ENCODE measurements at regions not wholly inside any gene's neighbourhood (a gene's known extent, or its start where the extent isn't known, plus 50 kb on each side); places are given as distances from the start of the nearest gene placed in this dataset.
A peak's percentile ranks its signal among the peaks of the same experiment; 100 is the strongest.

DNA sequence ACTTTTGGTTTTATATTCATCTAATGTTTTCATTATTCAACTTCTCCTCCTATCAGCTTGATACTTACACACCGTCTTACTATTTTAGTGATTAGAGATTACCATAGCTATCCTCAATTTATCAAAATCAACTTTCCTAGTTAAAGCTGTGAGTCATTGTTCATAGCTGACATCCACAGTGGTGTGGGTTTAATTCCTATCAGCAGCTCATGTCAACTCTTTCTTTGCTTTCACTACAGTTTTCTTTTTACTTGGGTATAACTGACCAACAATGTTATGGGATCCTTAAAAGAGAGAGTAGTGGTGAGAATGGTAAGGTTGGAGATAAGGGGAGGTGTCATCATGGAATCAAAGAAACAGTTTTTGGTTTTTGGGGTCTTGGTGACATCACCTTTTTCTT, 112.7 kb downstream of the NFKBIZ start:
- in situ Hi-C loops (cut with MboI; ENCODE audit: low sequenced_read_pairs in 4 of 4) (no loop called here), intact Hi-C loops (cut with DNase I; ENCODE audit: low total_unique reads) (no loop called here)
- no peaks in the 10 kb centered on the region for H3K27me3 ChIP-seq
- H3K9me3 ChIP-seq: no peaks in the 10 kb centered on the region
- no peak overlapping the region for H3K27ac ChIP-seq
- H3K36me3 ChIP-seq: no peaks in the 10 kb centered on the region
- TF ChIP-seq, protein P1, sequence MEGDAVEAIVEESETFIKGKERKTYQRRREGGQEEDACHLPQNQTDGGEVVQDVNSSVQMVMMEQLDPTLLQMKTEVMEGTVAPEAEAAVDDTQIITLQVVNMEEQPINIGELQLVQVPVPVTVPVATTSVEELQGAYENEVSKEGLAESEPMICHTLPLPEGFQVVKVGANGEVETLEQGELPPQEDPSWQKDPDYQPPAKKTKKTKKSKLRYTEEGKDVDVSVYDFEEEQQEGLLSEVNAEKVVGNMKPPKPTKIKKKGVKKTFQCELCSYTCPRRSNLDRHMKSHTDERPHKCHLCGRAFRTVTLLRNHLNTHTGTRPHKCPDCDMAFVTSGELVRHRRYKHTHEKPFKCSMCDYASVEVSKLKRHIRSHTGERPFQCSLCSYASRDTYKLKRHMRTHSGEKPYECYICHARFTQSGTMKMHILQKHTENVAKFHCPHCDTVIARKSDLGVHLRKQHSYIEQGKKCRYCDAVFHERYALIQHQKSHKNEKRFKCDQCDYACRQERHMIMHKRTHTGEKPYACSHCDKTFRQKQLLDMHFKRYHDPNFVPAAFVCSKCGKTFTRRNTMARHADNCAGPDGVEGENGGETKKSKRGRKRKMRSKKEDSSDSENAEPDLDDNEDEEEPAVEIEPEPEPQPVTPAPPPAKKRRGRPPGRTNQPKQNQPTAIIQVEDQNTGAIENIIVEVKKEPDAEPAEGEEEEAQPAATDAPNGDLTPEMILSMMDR (IDR thresholded peaks at IDR 0.05 in 4 of 5, conservative IDR thresholded peaks at IDR 0.05 in 1 of 5): no peak
- TF ChIP-seq POLR2A (IDR thresholded peaks at IDR 0.05): no peak
- H3K4me1 ChIP-seq: no peaks in the 10 kb centered on the region
- H3K4me3 ChIP-seq: no peak overlapping the region
- no peak for ATAC-seq
- no peak for DNase-seq

DNA sequence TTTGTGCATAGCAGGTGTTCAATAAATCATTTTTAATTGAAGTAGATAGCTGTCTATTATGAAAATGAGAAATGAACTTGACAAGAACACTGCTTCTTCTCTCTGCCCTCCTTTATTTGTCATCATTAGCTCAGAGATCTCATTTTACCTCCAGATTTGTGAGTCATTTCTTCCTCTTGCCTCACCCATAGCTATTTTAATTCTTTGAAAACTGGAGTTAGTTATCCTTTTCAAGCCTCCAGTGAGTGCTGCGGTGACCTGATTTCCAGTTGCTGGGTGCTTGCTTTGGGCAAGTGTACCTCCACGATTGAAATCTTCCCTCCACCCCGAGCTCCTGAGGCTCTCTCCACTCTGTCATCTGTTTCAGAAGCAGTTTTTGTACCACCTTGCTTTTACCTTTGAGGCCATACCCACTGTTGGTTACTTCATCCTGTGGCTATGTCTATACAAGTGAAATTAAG, 114.6 kb downstream of the NFKBIZ start:
- in situ Hi-C loops (cut with MboI; ENCODE audit: low sequenced_read_pairs in 4 of 4) (no loop called here), intact Hi-C loops (cut with DNase I; ENCODE audit: low total_unique reads) (no loop called here)
- H3K4me1 ChIP-seq: no peaks in the 10 kb centered on the region
- ATAC-seq: peak; percentile 61 to 72
- no peak for TF ChIP-seq POLR2A (IDR thresholded peaks at IDR 0.05)
- TF ChIP-seq, protein P1 (IDR thresholded peaks at IDR 0.05 in 4 of 5, conservative IDR thresholded peaks at IDR 0.05 in 1 of 5): no peak
- no peak overlapping the region for H3K27ac ChIP-seq
- DNase-seq: no peak
- no peaks in the 10 kb centered on the region for H3K9me3 ChIP-seq
- no peaks in the 10 kb centered on the region for H3K36me3 ChIP-seq
- no peak overlapping the region for H3K4me3 ChIP-seq
- no peaks in the 10 kb centered on the region for H3K27me3 ChIP-seq

DNA sequence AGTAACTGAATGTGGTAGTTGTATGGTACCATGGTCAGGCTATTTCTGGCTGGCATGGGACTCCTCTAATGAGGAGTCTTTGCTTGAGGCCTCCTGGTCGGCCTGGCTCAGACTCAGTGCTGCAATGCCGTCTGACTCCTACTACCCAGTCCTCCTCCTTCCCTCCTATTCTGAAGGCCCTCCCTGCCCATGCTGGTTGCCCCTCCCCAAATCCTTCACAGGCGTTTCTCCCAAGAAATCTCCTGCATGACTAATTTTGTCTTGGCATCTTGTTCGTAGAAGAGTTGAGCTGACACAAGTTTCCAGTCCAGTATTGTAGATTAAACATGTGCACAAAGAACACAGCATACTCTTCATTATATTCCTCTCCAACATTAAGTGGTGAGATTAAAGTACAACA, 115.5 kb downstream of the NFKBIZ start:
- Histone ChIP-seq H3K27ac (no peak overlapping the region), H3K36me3 (no peaks in the 10 kb centered on the region), H3K27me3 (no peaks in the 10 kb centered on the region), H3K9me3 (no peaks in the 10 kb centered on the region), H3K4me3 (no peak overlapping the region), H3K4me1 (no peaks in the 10 kb centered on the region)
- ATAC-seq (no peak), DNase-seq (no peak)
- in situ Hi-C loops (cut with MboI; ENCODE audit: low sequenced_read_pairs in 4 of 4): no loop called here
- TF ChIP-seq, protein P1 (IDR thresholded peaks at IDR 0.05 in 4 of 5, conservative IDR thresholded peaks at IDR 0.05 in 1 of 5): no peak
- no peak for TF ChIP-seq POLR2A (IDR thresholded peaks at IDR 0.05)
- intact Hi-C loops (cut with DNase I; ENCODE audit: low total_unique reads): loop anchor here (1.0 kb wide), 1 partner anchor 13 kb away; no protein-coding TSS in a partner anchor

DNA sequence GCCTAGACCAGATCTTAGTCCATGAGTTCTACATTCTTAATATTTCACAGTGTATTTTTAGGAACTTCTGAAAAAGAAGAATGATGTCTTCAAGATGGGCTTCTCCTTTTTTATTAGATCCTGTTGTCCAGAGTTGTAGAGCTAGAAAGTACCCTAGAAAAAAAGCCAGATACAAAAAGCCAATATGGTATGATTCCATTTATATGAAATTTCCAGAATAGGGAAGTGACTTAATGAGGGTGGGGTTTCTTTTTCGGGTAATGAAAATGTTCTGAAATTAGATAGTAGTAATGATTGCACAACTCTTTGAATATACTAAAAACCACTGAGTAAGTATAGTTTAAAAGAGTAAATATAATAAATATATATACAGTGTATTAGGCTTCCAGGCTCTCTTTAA, 116.9 kb downstream of the NFKBIZ start:
- no peak for TF ChIP-seq POLR2A (IDR thresholded peaks at IDR 0.05)
- TF ChIP-seq, protein P1 (IDR thresholded peaks at IDR 0.05 in 4 of 5, conservative IDR thresholded peaks at IDR 0.05 in 1 of 5): no peak
- Histone ChIP-seq H3K36me3 (no peaks in the 10 kb centered on the region), H3K4me3 (no peak overlapping the region), H3K4me1 (no peaks in the 10 kb centered on the region), H3K27ac (no peak overlapping the region), H3K27me3 (no peaks in the 10 kb centered on the region), H3K9me3 (no peaks in the 10 kb centered on the region)
- intact Hi-C loops (cut with DNase I; ENCODE audit: low total_unique reads) (no loop called here), in situ Hi-C loops (cut with MboI; ENCODE audit: low sequenced_read_pairs in 4 of 4) (no loop called here)
- ATAC-seq (no peak), DNase-seq (no peak)

DNA sequence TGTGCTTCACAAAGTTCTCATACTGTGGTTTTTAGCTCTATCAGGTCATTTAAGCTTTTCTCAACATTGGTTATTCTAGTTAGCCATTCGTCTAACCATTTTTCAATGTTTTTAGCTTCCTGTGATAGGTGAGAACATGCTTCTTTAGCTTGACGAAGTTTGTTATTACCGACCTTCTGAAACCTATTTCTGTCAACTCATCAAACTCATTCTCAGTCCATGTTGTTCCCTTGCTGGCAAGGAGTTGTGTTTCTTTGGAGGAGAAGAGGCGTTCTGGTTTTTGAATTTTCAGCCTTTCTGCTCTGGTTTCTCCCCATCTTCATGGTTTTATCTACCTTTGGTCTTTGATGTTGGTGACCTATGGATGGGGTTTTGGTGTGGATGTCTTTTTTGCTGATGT, 120.9 kb downstream of the NFKBIZ start:
- no peak overlapping the region for H3K4me3 ChIP-seq
- H3K27ac ChIP-seq: no peak overlapping the region
- peaks cover 0 to 5% of the 10 kb centered on the region in 2 donors for H3K4me1 ChIP-seq
- TF ChIP-seq POLR2A (IDR thresholded peaks at IDR 0.05): no peak
- TF ChIP-seq, protein P1 (IDR thresholded peaks at IDR 0.05 in 4 of 5, conservative IDR thresholded peaks at IDR 0.05 in 1 of 5): no peak
- H3K36me3 ChIP-seq: no peaks in the 10 kb centered on the region
- no peaks in the 10 kb centered on the region for H3K27me3 ChIP-seq
- intact Hi-C loops (cut with DNase I; ENCODE audit: low total_unique reads): no loop called here
- DNase-seq (no peak), ATAC-seq (no peak)
- in situ Hi-C loops (cut with MboI; ENCODE audit: low sequenced_read_pairs in 4 of 4): no loop called here
- no peaks in the 10 kb centered on the region for H3K9me3 ChIP-seq

Measured in gastrocnemius medialis (tissue), 4 donors.